ENCODE measurements at regions not wholly inside any gene's neighbourhood (a gene's known extent, or its start where the extent isn't known, plus 50 kb on each side); places are given as distances from the start of the nearest gene placed in this dataset.

- FAIRE-seq, result no peak
These were observed 340.8 kb downstream of the RPS24 start for GRCh38 chr10:78374331-78375028.

- no peak for FAIRE-seq
These were observed 342.5 kb downstream of the RPS24 start for GRCh38 chr10:78375854-78376785.

- FAIRE-seq, result no peak
These were observed 343.7 kb downstream of the RPS24 start for GRCh38 chr10:78377356-78377755.

- no peak for FAIRE-seq
These were observed 344.5 kb downstream of the RPS24 start for GRCh38 chr10:78378192-78378591.

- FAIRE-seq, result no peak
These were observed 347.4 kb downstream of the RPS24 start for GRCh38 chr10:78381107-78381506.

GRCh38 chr10:78382047-78382446 lies 348.4 kb downstream of the RPS24 start:
- no peak for FAIRE-seq

GRCh38 chr10:78382772-78383171 lies 349.1 kb downstream of the RPS24 start:
- no peak for FAIRE-seq

GRCh38 chr10:78383378-78384048 lies 349.9 kb downstream of the RPS24 start:
- no peak for FAIRE-seq

- no peak for FAIRE-seq
These were observed 350.4 kb downstream of the RPS24 start for GRCh38 chr10:78384049-78384431.

- FAIRE-seq, result no peak
These were observed 351.9 kb downstream of the RPS24 start for GRCh38 chr10:78385599-78385998.

GRCh38 chr10:78386509-78386908 lies 352.8 kb downstream of the RPS24 start:
- FAIRE-seq, result no peak

GRCh38 chr10:78388331-78389050 lies 354.8 kb downstream of the RPS24 start:
- FAIRE-seq, result no peak

- no peak for FAIRE-seq
These were observed 355.8 kb downstream of the RPS24 start for GRCh38 chr10:78389419-78389818.

- FAIRE-seq, result no peak
These were observed 356.4 kb downstream of the RPS24 start for GRCh38 chr10:78390051-78390450.

- no peak for FAIRE-seq
These were observed 357.2 kb downstream of the RPS24 start for GRCh38 chr10:78390817-78391216.

- no peak for FAIRE-seq
These were observed 357.9 kb downstream of the RPS24 start for GRCh38 chr10:78391585-78391984.

- no peak for FAIRE-seq
These were observed 358.5 kb downstream of the RPS24 start for GRCh38 chr10:78392197-78392596.

- FAIRE-seq, result no peak
These were observed 359.4 kb downstream of the RPS24 start for GRCh38 chr10:78393094-78393493.

GRCh38 chr10:78394047-78394446 lies 360.4 kb downstream of the RPS24 start:
- no peak for FAIRE-seq

- no peak for FAIRE-seq
These were observed 361.5 kb downstream of the RPS24 start for GRCh38 chr10:78395162-78395561.

GRCh38 chr10:78396754-78397153 lies 363.1 kb downstream of the RPS24 start:
- no peak for FAIRE-seq

GRCh38 chr10:78397786-78398185 lies 364.1 kb downstream of the RPS24 start:
- no peak for FAIRE-seq

- FAIRE-seq, result no peak
These were observed 364.7 kb downstream of the RPS24 start for GRCh38 chr10:78398382-78398781.

Data from endometrium (tissue), 2 donors.